K562 (cell line): ENCODE measurements at regions not wholly inside any gene's neighbourhood (a gene's known extent, or its start where the extent isn't known, plus 50 kb on each side); places are given as distances from the start of the nearest gene placed in this dataset.

Experiments
- FOXK2 ChIP-seq, 2 experiments: fragments of 450-650 bp; IDR thresholded peaks in 1 of 2; conservative IDR thresholded peaks in 1 of 2; 2 replicates each; pipeline ENCODE4 v1.6.1; 2016; ENCODE audit warnings: low read depth in 2 of 2, mild to moderate bottlenecking in 1 of 2
- HNRNPUL1 ChIP-seq: fragments of 200-400 bp; formaldehyde crosslinking; IDR thresholded peaks from 2 replicates; pipeline ENCODE4 v1.6.1; 2017; ENCODE audit warnings: low read length
- KLF1 ChIP-seq: fragments of 450-650 bp; IDR thresholded peaks from 2 replicates; pipeline ENCODE4 v1.6.1; 2016; ENCODE audit warnings: missing genetic modification characterization, missing compliant biosample characterization
- MBD1 ChIP-seq: fragments of 250-450 bp; sonication (Bioruptor Pico); IDR thresholded peaks from 2 replicates; pipeline ENCODE4 v1.8.0; 2022; ENCODE audit warnings: inconsistent platforms
- NFXL1 ChIP-seq: fragments of 450-650 bp; formaldehyde crosslinking; IDR thresholded peaks from 2 replicates; pipeline ENCODE4 v1.4.0; 2021; ENCODE audit warnings: mild to moderate bottlenecking
- TCFL5 ChIP-seq: fragments of 250-450 bp; sonication (Bioruptor Pico); conservative IDR thresholded peaks from 2 replicates; pipeline ENCODE4 v1.6.1; 2021; ENCODE audit warnings: mild to moderate bottlenecking, moderate library complexity, matching md5 sums
- TSHZ1 ChIP-seq: fragments of 250-450 bp; sonication (Bioruptor Pico); IDR thresholded peaks from 2 replicates; pipeline ENCODE4 v1.4.0; 2020; ENCODE audit warnings: mild to moderate bottlenecking, moderate library complexity
- ZBED1 ChIP-seq: IDR thresholded peaks from 2 replicates; pipeline ENCODE4 v1.6.1; 2014
- ZBTB9 ChIP-seq: fragments of 450-650 bp; formaldehyde crosslinking; IDR thresholded peaks from 2 replicates; pipeline ENCODE4 v1.4.0; 2020; ENCODE audit warnings: mild to moderate bottlenecking, moderate library complexity
- ZNF12 ChIP-seq: sonication (generic); formaldehyde crosslinking; IDR thresholded peaks from 2 replicates; pipeline ENCODE4 v1.4.0; 2020; ENCODE audit warnings: mild to moderate bottlenecking, missing genetic modification reagents
- ZNF146 ChIP-seq: IDR thresholded peaks from one replicate; pipeline ENCODE4 v1.6.1; 2018; ENCODE audit warnings: missing compliant biosample characterization; ENCODE audit not compliant: unreplicated experiment
- ZNF384 ChIP-seq: IDR thresholded peaks from 2 replicates; pipeline ENCODE4 v1.6.1; 2012; ENCODE audit warnings: low read depth, low read length, improper control_type of control experiment
- ZNF398 ChIP-seq: fragments of 250-450 bp; sonication (Bioruptor Pico); IDR thresholded peaks from 2 replicates; pipeline ENCODE4 v1.8.0; 2021; ENCODE audit warnings: moderate library complexity, mild to moderate bottlenecking, inconsistent platforms
- ZNF436 ChIP-seq: fragments of 250-450, 450-650 bp; sonication (Bioruptor Pico); formaldehyde crosslinking; IDR thresholded peaks from 2 replicates; pipeline ENCODE4 v1.7.0; 2020; ENCODE audit warnings: mild to moderate bottlenecking
- TF ChIP-seq, protein P1 (sequence below): IDR thresholded peaks from 2 replicates; pipeline ENCODE4 v1.6.1; 2016; ENCODE audit warnings: missing genetic modification characterization, missing compliant biosample characterization

GRCh38 chr6:37102299-37103168 is 67.4 kb upstream of the PIM1 start (continued):
- TF ChIP-seq ZNF146 (CRISPR knock-in tag) (no peak), ZNF398 (CRISPR knock-in tag) (no peak), ZNF384 (no peak), TSHZ1 (no peak), HNRNPUL1 (no peak), FOXK2 (conservative IDR thresholded peaks at IDR 0.05 in 1 of 2, IDR thresholded peaks at IDR 0.05 in 1 of 2; ENCODE audit: low read depth in 2 of 2) (peak; percentile 16 to 51; a peak in 1 of 4 replicates), ZNF436 (CRISPR knock-in tag) (no peak), ZBTB9 (peak; percentile 46), KLF1 (tag) (peak; percentile 33), MBD1 (CRISPR knock-in tag) (no peak), NFXL1 (CRISPR knock-in tag) (no peak), ZBED1 (no peak), TCFL5 (CRISPR knock-in tag) (no peak), ZNF12 (CRISPR knock-in tag) (no peak)
- TF ChIP-seq, protein P1, sequence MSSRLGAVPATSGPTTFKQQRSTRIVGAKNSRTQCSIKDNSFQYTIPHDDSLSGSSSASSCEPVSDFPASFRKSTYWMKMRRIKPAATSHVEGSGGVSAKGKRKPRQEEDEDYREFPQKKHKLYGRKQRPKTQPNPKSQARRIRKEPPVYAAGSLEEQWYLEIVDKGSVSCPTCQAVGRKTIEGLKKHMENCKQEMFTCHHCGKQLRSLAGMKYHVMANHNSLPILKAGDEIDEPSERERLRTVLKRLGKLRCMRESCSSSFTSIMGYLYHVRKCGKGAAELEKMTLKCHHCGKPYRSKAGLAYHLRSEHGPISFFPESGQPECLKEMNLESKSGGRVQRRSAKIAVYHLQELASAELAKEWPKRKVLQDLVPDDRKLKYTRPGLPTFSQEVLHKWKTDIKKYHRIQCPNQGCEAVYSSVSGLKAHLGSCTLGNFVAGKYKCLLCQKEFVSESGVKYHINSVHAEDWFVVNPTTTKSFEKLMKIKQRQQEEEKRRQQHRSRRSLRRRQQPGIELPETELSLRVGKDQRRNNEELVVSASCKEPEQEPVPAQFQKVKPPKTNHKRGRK (tag) = no peak
